ENCODE measurements at regions not wholly inside any gene's neighbourhood (a gene's known extent, or its start where the extent isn't known, plus 50 kb on each side); places are given as distances from the start of the nearest gene placed in this dataset.
"Not testable (repeated sequence)": the region's sequence is repeated elsewhere in the genome, so short reads cannot be mapped to it uniquely, and the experiment has no call there.

DNA sequence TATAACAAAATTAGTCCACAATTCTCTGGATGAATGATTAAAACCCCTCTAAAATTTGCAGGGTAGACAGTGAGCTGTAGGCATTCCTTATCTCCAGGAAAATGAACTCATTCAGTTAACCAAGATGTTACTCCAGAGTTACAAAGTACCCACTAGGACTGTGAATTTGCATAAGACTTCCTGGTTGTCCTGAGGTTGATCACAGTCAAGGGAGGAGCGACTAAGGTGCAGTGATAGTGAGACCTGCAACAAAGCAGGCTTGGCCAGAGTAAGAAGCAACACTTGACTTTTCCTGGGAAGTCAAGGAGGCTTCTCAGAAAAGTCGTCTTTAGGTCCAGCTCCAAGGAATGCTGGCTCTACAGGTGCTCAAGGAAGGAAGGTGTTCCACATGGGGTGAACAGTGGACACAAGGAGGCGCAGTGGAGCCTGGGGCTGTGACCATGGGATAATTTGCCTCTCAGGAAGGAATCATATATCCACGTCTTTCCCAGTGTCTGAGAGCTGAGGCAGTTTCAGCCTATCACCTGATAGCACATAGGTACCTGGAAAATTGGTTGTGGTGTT, 821.1 kb upstream of the EEF2KMT start:
- Histone ChIP-seq H3K9ac (ENCODE audit: low read depth in 1 of 2, low read length in 2 of 2) (no peak overlapping the region), H3K27ac (ENCODE audit: low read depth, low read length) (no peak overlapping the region), H3K4me3 (ENCODE audit: low read depth in 1 of 2, low read length in 2 of 2) (no peak overlapping the region), H3K36me3 (ENCODE audit: control insufficient read depth in 1 of 2, insufficient read depth in 2 of 2, low read length in 2 of 2) (no peaks in the 10 kb centered on the region), H3K9me3 (ENCODE audit: control insufficient read depth in 1 of 2, low read length in 2 of 2) (no peaks in the 10 kb centered on the region), H3K27me3 (ENCODE audit: control insufficient read depth in 1 of 2, insufficient read depth in 2 of 2, low read length in 2 of 2) (peaks cover 0 to 7% of the 10 kb centered on the region in 2 donors), H3K4me1 (ENCODE audit: control insufficient read depth in 1 of 2, insufficient read depth in 2 of 2, low read length in 2 of 2) (no peaks in the 10 kb centered on the region)

DNA sequence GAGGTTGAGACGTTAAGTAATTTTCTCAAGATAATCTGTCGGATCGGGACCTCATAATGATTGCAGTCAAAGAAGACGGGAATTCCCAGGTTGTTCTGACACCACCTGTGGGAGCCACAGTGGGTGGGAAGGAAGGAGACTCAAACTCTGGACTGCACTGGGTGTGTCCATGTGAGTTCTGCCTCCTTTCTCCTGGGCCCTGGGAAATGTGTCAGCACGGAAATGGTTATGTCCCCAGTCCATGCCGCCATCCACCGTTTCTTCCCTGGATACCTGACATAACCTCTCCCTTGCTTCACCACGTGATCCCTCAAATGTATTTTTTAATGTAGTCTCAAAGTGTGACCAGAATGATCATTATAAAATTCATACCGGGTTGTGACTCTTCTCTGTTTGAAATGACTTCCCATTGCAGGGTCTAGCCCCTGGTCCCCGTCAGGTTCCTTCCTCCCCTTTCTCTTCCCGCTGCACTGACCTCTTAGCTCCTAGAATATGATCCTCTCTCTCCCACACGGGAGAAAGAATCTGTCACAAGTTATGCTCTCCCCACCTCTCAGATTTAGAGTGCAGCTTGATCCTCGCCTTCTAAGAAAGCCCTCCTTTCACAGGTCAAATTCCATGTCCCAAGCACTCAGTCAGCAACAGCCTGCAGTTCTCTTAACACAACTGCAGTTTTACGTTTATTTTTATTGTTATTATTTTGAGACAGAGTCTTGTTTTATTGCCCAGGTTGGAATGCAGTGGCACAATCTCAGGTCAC, 820.0 kb upstream of the EEF2KMT start:
- H3K9me3 ChIP-seq (ENCODE audit: control insufficient read depth in 1 of 2, low read length in 2 of 2) = no peaks in the 10 kb centered on the region

GRCh38 chr16:5916711-5917191, 819.2 kb upstream of the EEF2KMT start:
- Histone ChIP-seq H3K9me3 (ENCODE audit: control insufficient read depth in 1 of 2, low read length in 2 of 2) (no peaks in the 10 kb centered on the region), H3K27me3 (ENCODE audit: control insufficient read depth in 1 of 2, insufficient read depth in 2 of 2, low read length in 2 of 2) (peaks cover 0 to 4% of the 10 kb centered on the region in 2 donors), H3K27ac (ENCODE audit: low read depth, low read length) (no peak overlapping the region), H3K4me1 (ENCODE audit: control insufficient read depth in 1 of 2, insufficient read depth in 2 of 2, low read length in 2 of 2) (no peaks in the 10 kb centered on the region), H3K4me3 (ENCODE audit: low read depth in 1 of 2, low read length in 2 of 2) (no peak overlapping the region), H3K36me3 (ENCODE audit: control insufficient read depth in 1 of 2, insufficient read depth in 2 of 2, low read length in 2 of 2) (no peaks in the 10 kb centered on the region), H3K9ac (ENCODE audit: low read depth in 1 of 2, low read length in 2 of 2) (no peak overlapping the region)

More for the DNA sequence above, 820.0 kb upstream of the EEF2KMT start:
- Histone ChIP-seq H3K4me1 (ENCODE audit: control insufficient read depth in 1 of 2, insufficient read depth in 2 of 2, low read length in 2 of 2) (no peaks in the 10 kb centered on the region), H3K4me3 (ENCODE audit: low read depth in 1 of 2, low read length in 2 of 2) (no peak overlapping the region), H3K9ac (ENCODE audit: low read depth in 1 of 2, low read length in 2 of 2) (no peak overlapping the region), H3K27ac (ENCODE audit: low read depth, low read length) (no peak overlapping the region), H3K27me3 (ENCODE audit: control insufficient read depth in 1 of 2, insufficient read depth in 2 of 2, low read length in 2 of 2) (peaks cover 0 to 7% of the 10 kb centered on the region in 2 donors), H3K36me3 (ENCODE audit: control insufficient read depth in 1 of 2, insufficient read depth in 2 of 2, low read length in 2 of 2) (no peaks in the 10 kb centered on the region)

DNA sequence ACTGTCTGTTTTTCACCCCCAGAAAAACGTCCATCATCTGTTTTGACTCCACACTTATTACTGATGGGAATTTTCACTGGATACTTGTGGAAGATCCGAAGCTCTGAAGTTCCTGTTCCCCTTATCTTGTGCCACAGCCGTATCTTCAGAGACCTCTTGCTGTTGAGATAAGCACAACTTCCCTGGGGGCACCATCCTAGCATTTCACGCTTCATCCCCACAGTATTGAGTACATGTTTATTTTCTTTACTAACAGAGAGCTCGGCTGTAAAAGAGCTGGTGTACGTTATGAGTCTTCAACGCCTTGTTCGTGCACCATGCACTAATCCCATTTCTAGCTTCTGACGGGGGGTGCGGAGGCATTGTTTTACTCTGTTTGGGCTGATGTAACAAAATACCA, 813.6 kb upstream of the EEF2KMT start:
- no peak overlapping the region for H3K4me3 ChIP-seq (ENCODE audit: low read depth in 1 of 2, low read length in 2 of 2)
- no peaks in the 10 kb centered on the region for H3K4me1 ChIP-seq (ENCODE audit: control insufficient read depth in 1 of 2, insufficient read depth in 2 of 2, low read length in 2 of 2)
- H3K9ac ChIP-seq (ENCODE audit: low read depth in 1 of 2, low read length in 2 of 2) = no peak overlapping the region
- no peaks in the 10 kb centered on the region for H3K27me3 ChIP-seq (ENCODE audit: control insufficient read depth in 1 of 2, insufficient read depth in 2 of 2, low read length in 2 of 2)
- H3K9me3 ChIP-seq (ENCODE audit: control insufficient read depth in 1 of 2, low read length in 2 of 2) = no peaks in the 10 kb centered on the region
- no peaks in the 10 kb centered on the region for H3K36me3 ChIP-seq (ENCODE audit: control insufficient read depth in 1 of 2, insufficient read depth in 2 of 2, low read length in 2 of 2)
- no peak overlapping the region for H3K27ac ChIP-seq (ENCODE audit: low read depth, low read length)

DNA sequence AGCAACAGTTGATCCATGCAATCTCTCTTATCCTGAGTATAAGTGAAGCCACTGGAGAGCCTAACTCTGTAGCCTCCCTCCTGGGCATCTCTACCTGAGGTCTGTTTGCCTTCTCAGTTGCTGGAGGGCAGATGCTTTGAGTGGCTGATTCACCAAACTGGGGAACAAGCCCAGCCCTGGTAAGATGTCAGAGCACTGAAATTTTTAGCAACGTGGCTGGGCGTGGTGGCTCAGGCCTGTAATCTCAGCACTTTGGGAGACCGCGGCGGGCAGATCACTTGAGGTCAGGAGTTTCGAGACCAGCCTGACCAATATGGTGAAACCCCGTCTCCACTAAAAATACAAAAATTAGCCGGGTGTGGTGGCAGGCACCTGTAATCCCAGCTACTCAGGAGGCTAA, 812.0 kb upstream of the EEF2KMT start:
- not testable (repeated sequence) for H3K27me3 ChIP-seq (ENCODE audit: control insufficient read depth in 1 of 2, insufficient read depth in 2 of 2, low read length in 2 of 2); H3K9me3 ChIP-seq (ENCODE audit: control insufficient read depth in 1 of 2, low read length in 2 of 2); H3K9ac ChIP-seq (ENCODE audit: low read depth in 1 of 2, low read length in 2 of 2); H3K27ac ChIP-seq (ENCODE audit: low read depth, low read length); H3K4me3 ChIP-seq (ENCODE audit: low read depth in 1 of 2, low read length in 2 of 2); H3K36me3 ChIP-seq (ENCODE audit: control insufficient read depth in 1 of 2, insufficient read depth in 2 of 2, low read length in 2 of 2); H3K4me1 ChIP-seq (ENCODE audit: control insufficient read depth in 1 of 2, insufficient read depth in 2 of 2, low read length in 2 of 2)

- H3K36me3 ChIP-seq (ENCODE audit: control insufficient read depth in 1 of 2, insufficient read depth in 2 of 2, low read length in 2 of 2) = no peaks in the 10 kb centered on the region
- no peaks in the 10 kb centered on the region for H3K27me3 ChIP-seq (ENCODE audit: control insufficient read depth in 1 of 2, insufficient read depth in 2 of 2, low read length in 2 of 2)
- H3K4me1 ChIP-seq (ENCODE audit: control insufficient read depth in 1 of 2, insufficient read depth in 2 of 2, low read length in 2 of 2) = no peaks in the 10 kb centered on the region
- H3K4me3 ChIP-seq (ENCODE audit: low read depth in 1 of 2, low read length in 2 of 2) = no peak overlapping the region
- no peaks in the 10 kb centered on the region for H3K9me3 ChIP-seq (ENCODE audit: control insufficient read depth in 1 of 2, low read length in 2 of 2)
- no peak overlapping the region for H3K27ac ChIP-seq (ENCODE audit: low read depth, low read length)
- H3K9ac ChIP-seq (ENCODE audit: low read depth in 1 of 2, low read length in 2 of 2) = no peak overlapping the region
Measured at GRCh38 chr16:5907544-5907943, 809.9 kb upstream of the EEF2KMT start.

- Histone ChIP-seq H3K9ac (ENCODE audit: low read depth in 1 of 2, low read length in 2 of 2) (no peak overlapping the region), H3K27me3 (ENCODE audit: control insufficient read depth in 1 of 2, insufficient read depth in 2 of 2, low read length in 2 of 2) (no peaks in the 10 kb centered on the region), H3K27ac (ENCODE audit: low read depth, low read length) (no peak overlapping the region)
Measured at GRCh38 chr16:5906351-5906750, 808.8 kb upstream of the EEF2KMT start.

GRCh38 chr16:5905935-5906334, 808.3 kb upstream of the EEF2KMT start:
- Histone ChIP-seq H3K36me3 (ENCODE audit: control insufficient read depth in 1 of 2, insufficient read depth in 2 of 2, low read length in 2 of 2) (no peaks in the 10 kb centered on the region), H3K4me3 (ENCODE audit: low read depth in 1 of 2, low read length in 2 of 2) (no peak overlapping the region), H3K9ac (ENCODE audit: low read depth in 1 of 2, low read length in 2 of 2) (no peak overlapping the region), H3K9me3 (ENCODE audit: control insufficient read depth in 1 of 2, low read length in 2 of 2) (no peaks in the 10 kb centered on the region), H3K4me1 (ENCODE audit: control insufficient read depth in 1 of 2, insufficient read depth in 2 of 2, low read length in 2 of 2) (no peaks in the 10 kb centered on the region), H3K27ac (ENCODE audit: low read depth, low read length) (no peak overlapping the region), H3K27me3 (ENCODE audit: control insufficient read depth in 1 of 2, insufficient read depth in 2 of 2, low read length in 2 of 2) (no peaks in the 10 kb centered on the region)

More at GRCh38 chr16:5906351-5906750, 808.8 kb upstream of the EEF2KMT start:
- Histone ChIP-seq H3K4me3 (ENCODE audit: low read depth in 1 of 2, low read length in 2 of 2) (no peak overlapping the region), H3K36me3 (ENCODE audit: control insufficient read depth in 1 of 2, insufficient read depth in 2 of 2, low read length in 2 of 2) (no peaks in the 10 kb centered on the region), H3K9me3 (ENCODE audit: control insufficient read depth in 1 of 2, low read length in 2 of 2) (no peaks in the 10 kb centered on the region), H3K4me1 (ENCODE audit: control insufficient read depth in 1 of 2, insufficient read depth in 2 of 2, low read length in 2 of 2) (no peaks in the 10 kb centered on the region)

- no peak overlapping the region for H3K4me3 ChIP-seq (ENCODE audit: low read depth in 1 of 2, low read length in 2 of 2)
- H3K36me3 ChIP-seq (ENCODE audit: control insufficient read depth in 1 of 2, insufficient read depth in 2 of 2, low read length in 2 of 2) = no peaks in the 10 kb centered on the region
- H3K9ac ChIP-seq (ENCODE audit: low read depth in 1 of 2, low read length in 2 of 2) = no peak overlapping the region
- no peak overlapping the region for H3K27ac ChIP-seq (ENCODE audit: low read depth, low read length)
- no peaks in the 10 kb centered on the region for H3K9me3 ChIP-seq (ENCODE audit: control insufficient read depth in 1 of 2, low read length in 2 of 2)
- no peaks in the 10 kb centered on the region for H3K27me3 ChIP-seq (ENCODE audit: control insufficient read depth in 1 of 2, insufficient read depth in 2 of 2, low read length in 2 of 2)
- no peaks in the 10 kb centered on the region for H3K4me1 ChIP-seq (ENCODE audit: control insufficient read depth in 1 of 2, insufficient read depth in 2 of 2, low read length in 2 of 2)
Measured at GRCh38 chr16:5903832-5904231, 806.2 kb upstream of the EEF2KMT start.

DNA sequence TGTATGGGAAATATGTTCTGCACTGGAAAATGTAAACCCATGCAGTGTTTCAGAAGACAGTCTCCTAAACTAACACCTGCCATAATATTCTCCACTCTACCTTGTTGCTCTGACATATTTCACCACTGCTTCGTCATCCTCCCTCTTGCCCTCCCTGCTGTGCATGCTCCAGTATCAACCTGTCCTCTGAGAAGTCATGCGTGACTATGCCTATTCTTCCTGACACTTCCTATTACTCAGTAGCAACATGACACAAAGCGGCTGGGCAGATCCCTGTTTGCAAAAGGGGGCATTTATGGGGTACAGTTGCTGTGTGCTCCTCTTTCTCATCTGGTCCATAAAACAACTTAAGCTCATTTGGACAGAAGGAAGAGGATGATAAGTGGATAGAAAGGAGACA, 805.6 kb upstream of the EEF2KMT start:
- Histone ChIP-seq H3K9me3 (ENCODE audit: control insufficient read depth in 1 of 2, low read length in 2 of 2) (peaks cover 0 to 1% of the 10 kb centered on the region in 2 donors), H3K27ac (ENCODE audit: low read depth, low read length) (no peak overlapping the region)

More for the DNA sequence above, 805.6 kb upstream of the EEF2KMT start:
- no peaks in the 10 kb centered on the region for H3K4me1 ChIP-seq (ENCODE audit: control insufficient read depth in 1 of 2, insufficient read depth in 2 of 2, low read length in 2 of 2)
- H3K9ac ChIP-seq (ENCODE audit: low read depth in 1 of 2, low read length in 2 of 2) = no peak overlapping the region
- no peaks in the 10 kb centered on the region for H3K36me3 ChIP-seq (ENCODE audit: control insufficient read depth in 1 of 2, insufficient read depth in 2 of 2, low read length in 2 of 2)
- no peak overlapping the region for H3K4me3 ChIP-seq (ENCODE audit: low read depth in 1 of 2, low read length in 2 of 2)
- H3K27me3 ChIP-seq (ENCODE audit: control insufficient read depth in 1 of 2, insufficient read depth in 2 of 2, low read length in 2 of 2) = no peaks in the 10 kb centered on the region
